H9 (cell line): ENCODE measurements at regions not wholly inside any gene's neighbourhood (a gene's known extent, or its start where the extent isn't known, plus 50 kb on each side); places are given as distances from the start of the nearest gene placed in this dataset.

Source experiments
- DNase-seq: peaks from one replicate; pipeline ENCODE4 v3.0.0-alpha.2; 2017
- H2AFZ ChIP-seq: one replicate; pipeline ENCODE4 v1.6.1; 2013; ENCODE audit warnings: mild to moderate bottlenecking, low read length, control low read depth, moderate library complexity
- H2AK5ac ChIP-seq: 2 replicates; pipeline ENCODE4 v1.6.1; 2013; ENCODE audit warnings: low read length, control low read depth, mixed read lengths; ENCODE audit not compliant: insufficient read length
- H2BK120ac ChIP-seq: one replicate; pipeline ENCODE4 v1.6.1; 2013; ENCODE audit warnings: low read depth, mild to moderate bottlenecking, low read length, control low read depth, inconsistent platforms; ENCODE audit not compliant: poor library complexity, severe bottlenecking
- H2BK12ac ChIP-seq: 2 replicates; pipeline ENCODE4 v1.6.1; 2013; ENCODE audit warnings: low read length, control low read depth, mixed read lengths, low read depth; ENCODE audit not compliant: insufficient read length
- H2BK15ac ChIP-seq: 2 replicates; pipeline ENCODE4 v1.6.1; 2013; ENCODE audit warnings: low read depth, low read length, control low read depth
- H2BK20ac ChIP-seq: one replicate; pipeline ENCODE4 v1.6.1; 2013; ENCODE audit warnings: low read depth, mild to moderate bottlenecking, low read length, control low read depth, inconsistent platforms; ENCODE audit not compliant: poor library complexity, severe bottlenecking
- H2BK5ac ChIP-seq: 2 replicates; pipeline ENCODE4 v1.6.1; 2013; ENCODE audit warnings: low read length, control low read depth, mixed read lengths; ENCODE audit not compliant: insufficient read length
- H3K14ac ChIP-seq: 2 replicates; pipeline ENCODE4 v1.6.1; 2013; ENCODE audit warnings: low read length, control low read depth; ENCODE audit not compliant: insufficient read depth
- H3K18ac ChIP-seq: 2 replicates; pipeline ENCODE4 v1.6.1; 2013; ENCODE audit warnings: low read depth, mild to moderate bottlenecking, mixed read lengths, low read length, control low read depth; ENCODE audit not compliant: insufficient read length
- H3K23ac ChIP-seq: 2 replicates; pipeline ENCODE4 v1.6.1; 2013; ENCODE audit warnings: low read length, control low read depth, mixed read lengths, low read depth; ENCODE audit not compliant: insufficient read length
- H3K23me2 ChIP-seq: 2 replicates; pipeline ENCODE4 v1.6.1; 2013; ENCODE audit warnings: low read depth, mild to moderate bottlenecking, mixed read lengths, low read length, control low read depth; ENCODE audit not compliant: insufficient read length, poor library complexity, severe bottlenecking
- H3K27ac ChIP-seq: 2 replicates; pipeline ENCODE4 v1.5.1; 2013; ENCODE audit warnings: low read length, control low read depth, mixed read lengths, low read depth; ENCODE audit not compliant: insufficient read length
- H3K27me3 ChIP-seq: 2 replicates; pipeline ENCODE4 v1.6.1; 2013; ENCODE audit warnings: low read length, control low read depth, inconsistent platforms; ENCODE audit not compliant: insufficient read depth
- H3K4ac ChIP-seq: 2 replicates; pipeline ENCODE4 v1.6.1; 2013; ENCODE audit warnings: low read depth, mild to moderate bottlenecking, control low read depth, inconsistent platforms, low read length, moderate library complexity
- H3K4me1 ChIP-seq: 2 replicates; pipeline ENCODE4 v1.6.1; 2013; ENCODE audit warnings: low read length, control low read depth, inconsistent platforms; ENCODE audit not compliant: insufficient read depth
- H3K4me2 ChIP-seq: 2 replicates; pipeline ENCODE4 v1.6.1; 2013; ENCODE audit warnings: low read length, control low read depth, mixed read lengths; ENCODE audit not compliant: insufficient read length, insufficient read depth
- H3K56ac ChIP-seq: 2 replicates; pipeline ENCODE4 v1.6.1; 2013; ENCODE audit warnings: low read depth, mild to moderate bottlenecking, mixed read lengths, low read length, control low read depth; ENCODE audit not compliant: insufficient read length
- H3K79me1 ChIP-seq: 2 replicates; pipeline ENCODE4 v1.6.1; 2013; ENCODE audit warnings: low read depth, mild to moderate bottlenecking, moderate library complexity, low read length, control low read depth, inconsistent platforms; ENCODE audit not compliant: insufficient read depth, poor library complexity, severe bottlenecking
- H3K79me2 ChIP-seq: 2 replicates; pipeline ENCODE4 v1.6.1; 2013; ENCODE audit warnings: low read length, control low read depth, inconsistent platforms; ENCODE audit not compliant: insufficient read depth
- H3K9ac ChIP-seq: 2 replicates; pipeline ENCODE4 v1.6.1; 2013; ENCODE audit warnings: low read length, control low read depth, mixed read lengths; ENCODE audit not compliant: insufficient read length; ENCODE audit errors: extremely low read depth
- H3K9me3 ChIP-seq: one replicate; pipeline ENCODE4 v1.6.1; 2013; ENCODE audit warnings: low read depth, low read length, inconsistent platforms; ENCODE audit not compliant: control insufficient read depth
- H3T11ph ChIP-seq: one replicate; pipeline ENCODE4 v1.6.1; 2013; ENCODE audit warnings: mild to moderate bottlenecking, low read length, control low read depth, inconsistent platforms
- H4K20me1 ChIP-seq: one replicate; pipeline ENCODE4 v1.6.1; 2013; ENCODE audit not compliant: control insufficient read depth, insufficient read length, insufficient read depth
- H4K5ac ChIP-seq: 2 replicates; pipeline ENCODE4 v1.6.1; 2013; ENCODE audit warnings: low read depth, mild to moderate bottlenecking, mixed read lengths, low read length, control low read depth; ENCODE audit not compliant: insufficient read length
- H4K8ac ChIP-seq: replicated peaks from 2 replicates; pipeline ENCODE4 v1.6.1; 2013; ENCODE audit warnings: low read length, control low read depth, mixed read lengths, low read depth; ENCODE audit not compliant: insufficient read length
- H4K91ac ChIP-seq: 2 replicates; pipeline ENCODE4 v1.6.1; 2013; ENCODE audit warnings: low read depth, mild to moderate bottlenecking, moderate library complexity, mixed read lengths, low read length, control low read depth; ENCODE audit not compliant: insufficient read length
- H3K27ac Mint-ChIP-seq, 3 experiments: 2 replicates in 2 of 3; 3 replicates in 1 of 3; pipeline ENCODE4 v1.8.0; 2020 to 2021; ENCODE audit warnings: mixed read lengths in 3 of 3, mild to moderate bottlenecking in 1 of 3, moderate library complexity in 1 of 3
- H3K27me3 Mint-ChIP-seq: 2 replicates; pipeline ENCODE4 v1.8.0; 2021; ENCODE audit warnings: low read depth, mild to moderate bottlenecking, moderate library complexity, mixed read lengths
- H3K36me3 Mint-ChIP-seq, 3 experiments: 2 replicates in 2 of 3; 3 replicates in 1 of 3; pipeline ENCODE4 v1.8.0; 2020 to 2021; ENCODE audit warnings: low read depth in 3 of 3, mixed read lengths in 3 of 3; ENCODE audit not compliant: insufficient read depth in 1 of 3
- H3K4me1 Mint-ChIP-seq, 2 experiments: 2 replicates each; pipeline ENCODE4 v1.8.0; 2020; ENCODE audit warnings: mixed read lengths in 2 of 2
- H3K4me3 Mint-ChIP-seq, 2 experiments: 2 replicates in 1 of 2; 3 replicates in 1 of 2; pipeline ENCODE4 v1.8.0; 2020 to 2021; ENCODE audit warnings: mild to moderate bottlenecking in 2 of 2, mixed read lengths in 2 of 2, moderate library complexity in 1 of 2
- H3K9me3 Mint-ChIP-seq, 2 experiments: 2 replicates in 1 of 2; 3 replicates in 1 of 2; pipeline ENCODE4 v1.8.0; 2020; ENCODE audit warnings: mild to moderate bottlenecking in 2 of 2, mixed read lengths in 2 of 2, moderate library complexity in 1 of 2
- CTCF ChIP-seq: fragments of 200-600 bp; sonication (generic); conservative IDR thresholded peaks from 3 replicates; pipeline ENCODE4 v1.8.0; 2021; ENCODE audit warnings: antibody characterized with exemption, mild to moderate bottlenecking
- WGBS: extraction: QIAGEN DNeasy Blood & Tissue Kit; methylation state at CpG from one replicate; pipeline ENCODE4 v1.1.7; 2013; ENCODE audit warnings: missing lambda C conversion rate, low lambda C conversion rate, mixed read lengths; ENCODE audit not compliant: insufficient read length; ENCODE audit errors: extremely low coverage; 5-methylcytosine and 5-hydroxymethylcytosine counted together

GRCh38 chr5:38029397-38030065 is 189.7 kb upstream of the GDNF start:
- H2BK20ac ChIP-seq, result no peak overlapping the region
- DNase-seq, result peak; percentile 30

More at GRCh38 chr5:38029397-38030065, 189.7 kb upstream of the GDNF start:
- H3K4me2 ChIP-seq, result no peak overlapping the region
- no peak overlapping the region for H3K27ac Mint-ChIP-seq
- H4K5ac ChIP-seq, result no peak overlapping the region
- no peak overlapping the region for H3K14ac ChIP-seq
- no peak overlapping the region for H3K23ac ChIP-seq
- WGBS, result no CpG with 5 or more reads among the region's 6 CpGs
- H2AK5ac ChIP-seq, result no peak overlapping the region
- no peaks in the 10 kb centered on the region for H3K27me3 ChIP-seq
- H3K4me3 Mint-ChIP-seq, result no peak overlapping the region
- H3K27ac ChIP-seq, result no peak overlapping the region
- H4K8ac ChIP-seq, result no peak overlapping the region
- no peaks in the 10 kb centered on the region for H3K79me1 ChIP-seq
- H3K18ac ChIP-seq, result no peak overlapping the region
- no peaks in the 10 kb centered on the region for H3K4me1 ChIP-seq
- no peak overlapping the region for H3K4ac ChIP-seq
- no peak overlapping the region for H3T11ph ChIP-seq
- H3K9me3 ChIP-seq, result no peaks in the 10 kb centered on the region
- no peak for TF ChIP-seq CTCF
- no peak overlapping the region for H2BK12ac ChIP-seq
- no peak overlapping the region for H2BK5ac ChIP-seq
- H3K56ac ChIP-seq, result no peak overlapping the region
- H3K36me3 Mint-ChIP-seq, result peaks cover 0 to 6% (median 0%) of the 10 kb centered on the region in 3 experiments; a peak in 2 of 7 replicates
- no peaks in the 10 kb centered on the region for H3K23me2 ChIP-seq
- no peak overlapping the region for H2AFZ ChIP-seq
- no peaks in the 10 kb centered on the region for H4K20me1 ChIP-seq
- H3K9ac ChIP-seq, result no peak overlapping the region
- peaks cover 3 to 6% of the 10 kb centered on the region in 2 experiments; a peak in 3 of 4 replicates for H3K4me1 Mint-ChIP-seq
- H3K9me3 Mint-ChIP-seq, result peaks cover 0 to 6% of the 10 kb centered on the region in 2 experiments; a peak in 4 of 5 replicates
- no peak overlapping the region for H2BK120ac ChIP-seq
- no peak overlapping the region for H2BK15ac ChIP-seq
- H3K27me3 Mint-ChIP-seq, result no peaks in the 10 kb centered on the region
- no peaks in the 10 kb centered on the region for H3K79me2 ChIP-seq
- H4K91ac ChIP-seq, result no peak overlapping the region
